ENCODE measurements at regions not wholly inside any gene's neighbourhood (a gene's known extent, or its start where the extent isn't known, plus 50 kb on each side); places are given as distances from the start of the nearest gene placed in this dataset.

GRCh38 chr19:31553112-31553845 lies 204.0 kb upstream of the TSHZ3 start:
- WGBS (ENCODE audit: insufficient coverage) = 81% methylated on average over 6 of the region's 9 CpGs
- no peak for DNase-seq
- peak overlapping the region; percentile 29 for H3K27ac ChIP-seq (ENCODE audit: low read length)
- H3K4me1 ChIP-seq (ENCODE audit: control insufficient read depth, insufficient read depth, low read length) = peaks cover 7% of the 10 kb centered on the region
- no peaks in the 10 kb centered on the region for H3K36me3 ChIP-seq (ENCODE audit: control insufficient read depth, insufficient read depth, low read length)
- no peak overlapping the region for H3K4me3 ChIP-seq (ENCODE audit: low read length)
- H3K27me3 ChIP-seq (ENCODE audit: control insufficient read depth, insufficient read depth, low read length) = no peaks in the 10 kb centered on the region
- no peaks in the 10 kb centered on the region for H3K9me3 ChIP-seq (replicated peaks; ENCODE audit: control insufficient read depth, low read depth, low read length)

GRCh38 chr19:31553846-31554215 lies 204.6 kb upstream of the TSHZ3 start:
- Histone ChIP-seq H3K27me3 (ENCODE audit: control insufficient read depth, insufficient read depth, low read length) (no peaks in the 10 kb centered on the region), H3K4me3 (ENCODE audit: low read length) (no peak overlapping the region), H3K4me1 (ENCODE audit: control insufficient read depth, insufficient read depth, low read length) (peaks cover 7% of the 10 kb centered on the region), H3K36me3 (ENCODE audit: control insufficient read depth, insufficient read depth, low read length) (no peaks in the 10 kb centered on the region), H3K9me3 (replicated peaks; ENCODE audit: control insufficient read depth, low read depth, low read length) (peaks cover under 1% of the 10 kb centered on the region), H3K27ac (ENCODE audit: low read length) (no peak overlapping the region)
- WGBS (ENCODE audit: insufficient coverage) = 65% methylated on average over 8 of the region's 8 CpGs
- DNase-seq = peak; percentile 49

GRCh38 chr19:31554360-31554759 lies 205.1 kb upstream of the TSHZ3 start:
- Histone ChIP-seq H3K27ac (ENCODE audit: low read length) (no peak overlapping the region), H3K9me3 (replicated peaks; ENCODE audit: control insufficient read depth, low read depth, low read length) (peaks cover 6% of the 10 kb centered on the region), H3K4me1 (ENCODE audit: control insufficient read depth, insufficient read depth, low read length) (peaks cover 7% of the 10 kb centered on the region), H3K4me3 (ENCODE audit: low read length) (no peak overlapping the region), H3K36me3 (ENCODE audit: control insufficient read depth, insufficient read depth, low read length) (no peaks in the 10 kb centered on the region), H3K27me3 (ENCODE audit: control insufficient read depth, insufficient read depth, low read length) (no peaks in the 10 kb centered on the region)
- no peak for DNase-seq
- WGBS (ENCODE audit: insufficient coverage) = 100% methylated on average over 1 of the region's 9 CpGs

- H3K27ac ChIP-seq (ENCODE audit: low read length) = no peak overlapping the region
- 50% methylated on average over 4 of the region's 8 CpGs for WGBS (ENCODE audit: insufficient coverage)
- peaks cover 10% of the 10 kb centered on the region for H3K4me1 ChIP-seq (ENCODE audit: control insufficient read depth, insufficient read depth, low read length)
- H3K27me3 ChIP-seq (ENCODE audit: control insufficient read depth, insufficient read depth, low read length) = no peaks in the 10 kb centered on the region
- H3K9me3 ChIP-seq (replicated peaks; ENCODE audit: control insufficient read depth, low read depth, low read length) = peaks cover 8% of the 10 kb centered on the region
- DNase-seq = no peak
- no peak overlapping the region for H3K4me3 ChIP-seq (ENCODE audit: low read length)
- no peaks in the 10 kb centered on the region for H3K36me3 ChIP-seq (ENCODE audit: control insufficient read depth, insufficient read depth, low read length)
Measured at GRCh38 chr19:31555634-31556215, 206.5 kb upstream of the TSHZ3 start.

DNA sequence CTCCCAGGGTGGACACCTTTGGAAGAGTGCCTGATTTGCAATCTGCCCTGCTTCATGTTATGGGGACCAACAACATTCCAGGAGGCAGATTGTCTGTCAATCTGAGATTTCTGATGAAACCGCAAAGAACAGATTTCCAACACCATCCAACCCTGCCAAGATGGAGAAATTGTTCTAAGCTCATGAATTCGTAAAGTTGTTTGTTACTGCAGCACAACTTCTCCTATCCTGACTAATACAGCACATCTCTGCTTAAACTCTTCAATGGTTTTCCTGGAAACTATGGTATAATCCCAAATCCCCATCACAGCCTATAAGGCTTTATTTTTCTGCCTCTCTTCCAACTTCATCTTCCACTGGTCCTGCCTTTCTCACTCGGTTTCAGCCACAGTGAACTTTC lies 210.3 kb upstream of the TSHZ3 start:
- H3K36me3 ChIP-seq (ENCODE audit: control insufficient read depth, insufficient read depth, low read length) = no peaks in the 10 kb centered on the region
- no peak overlapping the region for H3K4me3 ChIP-seq (ENCODE audit: low read length)
- DNase-seq = no peak
- no peak overlapping the region for H3K27ac ChIP-seq (ENCODE audit: low read length)
- H3K4me1 ChIP-seq (ENCODE audit: control insufficient read depth, insufficient read depth, low read length) = peaks cover 3% of the 10 kb centered on the region
- H3K9me3 ChIP-seq (replicated peaks; ENCODE audit: control insufficient read depth, low read depth, low read length) = peaks cover 8% of the 10 kb centered on the region
- H3K27me3 ChIP-seq (ENCODE audit: control insufficient read depth, insufficient read depth, low read length) = no peaks in the 10 kb centered on the region
- 91% methylated on average over 2 of the region's 3 CpGs for WGBS (ENCODE audit: insufficient coverage)

DNA sequence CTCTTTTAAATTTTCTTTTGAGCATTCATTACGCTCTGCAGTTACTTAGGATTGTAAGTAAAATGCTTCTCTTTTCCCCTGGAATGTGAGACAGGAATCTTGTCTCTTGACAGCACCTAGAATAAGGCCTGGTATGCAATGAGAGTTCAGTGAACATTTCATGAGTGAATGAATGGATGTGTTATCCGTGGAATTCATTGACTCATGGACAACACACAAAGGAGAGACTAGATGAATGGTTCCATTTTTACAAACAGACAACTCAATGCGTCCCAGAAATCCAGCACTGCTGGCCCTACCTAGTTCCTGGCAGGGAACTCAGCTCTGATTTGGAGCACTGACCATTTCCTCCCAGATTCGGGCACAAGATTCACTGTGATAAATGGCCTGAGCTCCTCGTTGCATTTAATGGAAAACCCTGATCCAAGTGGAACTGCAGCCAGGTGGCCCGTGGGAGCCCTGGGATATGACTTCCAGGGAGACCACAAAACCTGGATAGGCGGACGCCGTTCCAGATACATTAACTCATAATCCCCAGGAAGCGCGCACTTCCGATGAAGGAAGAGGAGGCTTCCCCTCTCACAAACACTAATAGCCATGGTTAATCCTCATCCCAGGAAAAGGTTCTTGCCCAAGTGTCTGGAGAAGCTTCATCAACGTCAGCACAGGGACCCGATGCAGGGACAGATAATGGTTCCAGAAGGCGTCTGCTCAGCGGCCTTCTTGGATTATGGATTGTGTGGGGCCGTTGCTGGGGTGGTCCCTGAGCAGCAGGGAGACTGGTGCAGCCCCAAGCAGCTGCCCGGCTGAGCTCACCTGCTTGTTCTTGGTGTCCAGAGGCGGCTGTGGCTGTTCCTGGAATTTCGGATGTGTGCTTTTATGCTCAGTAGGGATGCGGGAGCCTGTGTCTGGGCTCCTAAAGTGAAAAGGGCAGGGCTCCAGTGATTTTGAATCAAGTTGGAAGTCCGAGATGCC lies 211.1 kb upstream of the TSHZ3 start:
- WGBS (ENCODE audit: insufficient coverage) = 34% methylated on average over 15 of the region's 22 CpGs
- no peaks in the 10 kb centered on the region for H3K27me3 ChIP-seq (ENCODE audit: control insufficient read depth, insufficient read depth, low read length)
- no peaks in the 10 kb centered on the region for H3K36me3 ChIP-seq (ENCODE audit: control insufficient read depth, insufficient read depth, low read length)
- H3K9me3 ChIP-seq (replicated peaks; ENCODE audit: control insufficient read depth, low read depth, low read length) = peaks cover 8% of the 10 kb centered on the region
- H3K4me1 ChIP-seq (ENCODE audit: control insufficient read depth, insufficient read depth, low read length) = peaks cover 3% of the 10 kb centered on the region
- no peak overlapping the region for H3K4me3 ChIP-seq (ENCODE audit: low read length)
- H3K27ac ChIP-seq (ENCODE audit: low read length) = no peak overlapping the region
- peak; percentile 71 for DNase-seq

DNA sequence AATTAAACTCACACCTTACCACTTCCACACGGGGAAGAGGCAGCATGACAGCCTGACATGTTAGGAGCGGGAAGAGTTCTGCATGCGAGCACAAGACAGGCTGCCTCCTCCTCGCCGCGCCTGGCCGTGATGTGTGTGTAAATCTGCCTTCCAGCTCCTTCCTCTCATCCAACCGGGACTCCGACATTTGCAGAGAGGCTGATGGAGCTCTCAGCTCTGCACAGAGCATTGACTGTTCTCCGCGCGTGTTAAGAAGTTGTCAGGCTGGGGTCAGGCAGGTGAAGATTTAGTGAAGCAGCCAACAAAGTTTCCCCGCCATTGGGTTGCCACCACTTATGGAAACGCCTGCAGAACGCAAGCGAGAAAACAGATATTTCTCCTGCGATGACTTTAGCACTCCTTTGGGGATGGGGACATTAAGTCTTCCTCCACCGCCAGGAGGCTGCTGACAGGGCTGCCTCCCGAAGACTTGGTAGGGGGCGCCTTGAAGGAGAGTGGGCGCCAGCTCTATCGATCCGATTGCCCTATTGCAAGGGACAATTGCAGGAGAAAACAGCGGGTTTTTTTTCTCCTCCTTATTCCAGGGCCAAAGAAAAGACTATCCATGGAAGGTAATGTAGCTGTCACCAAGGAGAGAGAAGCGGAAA lies 213.9 kb upstream of the TSHZ3 start:
- H3K27me3 ChIP-seq (ENCODE audit: control insufficient read depth, insufficient read depth, low read length) = no peaks in the 10 kb centered on the region
- H3K9me3 ChIP-seq (replicated peaks; ENCODE audit: control insufficient read depth, low read depth, low read length) = peaks cover 8% of the 10 kb centered on the region
- no peak for DNase-seq
- no peak overlapping the region for H3K27ac ChIP-seq (ENCODE audit: low read length)
- H3K4me1 ChIP-seq (ENCODE audit: control insufficient read depth, insufficient read depth, low read length) = peaks cover 3% of the 10 kb centered on the region
- no peaks in the 10 kb centered on the region for H3K36me3 ChIP-seq (ENCODE audit: control insufficient read depth, insufficient read depth, low read length)
- WGBS (ENCODE audit: insufficient coverage) = 38% methylated on average over 12 of the region's 25 CpGs
- H3K4me3 ChIP-seq (ENCODE audit: low read length) = no peak overlapping the region

GRCh38 chr19:31567776-31568175 lies 218.5 kb upstream of the TSHZ3 start:
- no peak overlapping the region for H3K4me3 ChIP-seq (ENCODE audit: low read length)
- peaks cover 3% of the 10 kb centered on the region for H3K4me1 ChIP-seq (ENCODE audit: control insufficient read depth, insufficient read depth, low read length)
- DNase-seq = no peak
- no peak overlapping the region for H3K27ac ChIP-seq (ENCODE audit: low read length)
- no peaks in the 10 kb centered on the region for H3K27me3 ChIP-seq (ENCODE audit: control insufficient read depth, insufficient read depth, low read length)
- WGBS (ENCODE audit: insufficient coverage) = 87% methylated on average over 9 of the region's 11 CpGs
- no peaks in the 10 kb centered on the region for H3K36me3 ChIP-seq (ENCODE audit: control insufficient read depth, insufficient read depth, low read length)
- H3K9me3 ChIP-seq (replicated peaks; ENCODE audit: control insufficient read depth, low read depth, low read length) = no peaks in the 10 kb centered on the region

DNA sequence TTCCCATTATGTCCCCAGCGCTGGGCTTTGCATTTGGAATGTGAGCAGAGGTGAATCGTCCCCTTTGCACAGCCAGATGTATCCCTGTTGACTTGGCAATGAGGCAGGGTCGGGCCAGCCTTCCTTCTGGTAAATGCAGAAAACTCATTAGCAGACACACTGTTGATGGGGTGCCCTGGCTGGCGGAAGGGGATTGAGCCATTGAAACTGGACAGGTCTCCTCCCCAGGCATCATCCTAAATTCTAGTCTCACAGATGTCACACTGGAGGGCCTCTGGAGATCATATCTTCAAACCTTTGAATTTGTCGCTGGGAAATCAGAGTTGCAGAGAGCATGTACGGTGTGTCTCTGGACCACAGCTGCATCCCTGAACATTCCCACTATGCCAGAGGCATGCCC lies 219.5 kb upstream of the TSHZ3 start:
- Histone ChIP-seq H3K4me1 (ENCODE audit: control insufficient read depth, insufficient read depth, low read length) (peaks cover 3% of the 10 kb centered on the region), H3K27me3 (ENCODE audit: control insufficient read depth, insufficient read depth, low read length) (no peaks in the 10 kb centered on the region), H3K4me3 (ENCODE audit: low read length) (no peak overlapping the region), H3K9me3 (replicated peaks; ENCODE audit: control insufficient read depth, low read depth, low read length) (no peaks in the 10 kb centered on the region), H3K36me3 (ENCODE audit: control insufficient read depth, insufficient read depth, low read length) (no peaks in the 10 kb centered on the region), H3K27ac (ENCODE audit: low read length) (no peak overlapping the region)
- 91% methylated on average over 5 of the region's 6 CpGs for WGBS (ENCODE audit: insufficient coverage)
- no peak for DNase-seq

DNA sequence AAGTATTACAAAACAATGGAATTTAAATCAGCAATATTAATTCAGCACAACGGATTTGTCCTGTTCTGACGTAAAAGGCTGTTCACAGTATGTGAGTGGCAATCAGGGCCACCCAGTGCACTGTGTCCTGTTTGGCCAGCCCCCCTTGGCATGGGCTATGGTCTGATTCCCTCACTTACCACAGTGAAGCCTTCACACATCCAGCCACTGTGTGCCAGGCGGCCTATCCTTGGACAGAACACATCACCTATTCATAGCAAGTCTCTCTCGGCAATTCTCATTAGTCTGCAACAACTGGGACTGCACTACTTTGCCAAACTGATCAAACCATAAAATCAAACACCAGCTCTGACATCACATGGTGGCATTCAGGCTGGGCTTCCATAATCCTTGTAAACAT lies 221.5 kb upstream of the TSHZ3 start:
- Histone ChIP-seq H3K4me3 (ENCODE audit: low read length) (no peak overlapping the region), H3K4me1 (ENCODE audit: control insufficient read depth, insufficient read depth, low read length) (peaks cover 3% of the 10 kb centered on the region), H3K9me3 (replicated peaks; ENCODE audit: control insufficient read depth, low read depth, low read length) (no peaks in the 10 kb centered on the region), H3K27me3 (ENCODE audit: control insufficient read depth, insufficient read depth, low read length) (no peaks in the 10 kb centered on the region), H3K36me3 (ENCODE audit: control insufficient read depth, insufficient read depth, low read length) (no peaks in the 10 kb centered on the region), H3K27ac (ENCODE audit: low read length) (no peak overlapping the region)
- DNase-seq = no peak
- WGBS (ENCODE audit: insufficient coverage) = 68% methylated on average over 4 of the region's 4 CpGs

Measured in muscle of leg (tissue), 3 donors.